ENCODE measurements at regions not wholly inside any gene's neighbourhood (a gene's known extent, or its start where the extent isn't known, plus 50 kb on each side); places are given as distances from the start of the nearest gene placed in this dataset.

GRCh38 chr12:93288626-93289025, 89.1 kb upstream of the NUDT4 start:
- no peak for TF ChIP-seq CTCF (conservative IDR thresholded peaks at IDR 0.05; ENCODE audit: low read length)
- no peak for TF ChIP-seq EZH2phosphoT487 (IDR thresholded peaks at IDR 0.05; ENCODE audit: borderline replicate concordance)
